H1 (cell line): ENCODE measurements at regions not wholly inside any gene's neighbourhood (a gene's known extent, or its start where the extent isn't known, plus 50 kb on each side); places are given as distances from the start of the nearest gene placed in this dataset.

ENCODE experiments used
- CTCF ChIA-PET: fragments of 300-600 bp; sonication (Branson Sonifier 250); formaldehyde crosslinking; loops from one replicate; lab custom pipeline; 2021; ENCODE audit not compliant: partially characterized antibody; lab: Charles Lee
- POLR2A ChIA-PET: fragments of 300-600 bp; sonication (Branson Sonifier 250); formaldehyde crosslinking; loops from one replicate; lab custom pipeline; 2021; ENCODE audit warnings: inconsistent platforms; ENCODE audit not compliant: partially characterized antibody; lab: Charles Lee
- DNase-seq, 2 experiments: peaks; one replicate each; pipeline versions ENCODE4 v3.0.0 to v3.0.0-alpha.2; 2010 to 2022; ENCODE audit warnings: low spot score in 2 of 2, low read depth in 1 of 2, mixed read lengths in 1 of 2
- FAIRE-seq: peaks from 2 replicates; lab custom pipeline; 2011; peaks lifted over from hg19 to GRCh38; lab: Jason Lieb, UNC
- H2AFZ ChIP-seq: 2 replicates; pipeline ENCODE4 v1.8.1; 2012; ENCODE audit warnings: low read length, inconsistent platforms
- H2AK5ac ChIP-seq: 2 replicates; pipeline ENCODE4 v1.6.1; 2013; ENCODE audit warnings: low read depth, low read length
- H2BK120ac ChIP-seq: replicated peaks from 2 replicates; pipeline ENCODE3; 2013; ENCODE audit warnings: low read depth, low read length, inconsistent platforms
- H2BK12ac ChIP-seq: 2 replicates; pipeline ENCODE4 v1.6.1; 2013; ENCODE audit warnings: low read depth, low read length
- H2BK15ac ChIP-seq: 2 replicates; pipeline ENCODE4 v1.6.1; 2013; ENCODE audit warnings: low read length
- H2BK20ac ChIP-seq: 2 replicates; pipeline ENCODE4 v1.6.1; 2013; ENCODE audit warnings: low read length
- H2BK5ac ChIP-seq: 2 replicates; pipeline ENCODE4 v1.6.1; 2013; ENCODE audit warnings: low read depth, low read length
- H3K14ac ChIP-seq: 2 replicates; pipeline ENCODE4 v1.6.1; 2013; ENCODE audit warnings: inconsistent platforms; ENCODE audit not compliant: insufficient read length
- H3K18ac ChIP-seq: 2 replicates; pipeline ENCODE4 v1.6.1; 2013; ENCODE audit warnings: low read length; ENCODE audit errors: extremely low read depth
- H3K23ac ChIP-seq: 2 replicates; pipeline ENCODE4 v1.6.1; 2013; ENCODE audit warnings: inconsistent platforms; ENCODE audit not compliant: insufficient read length
- H3K23me2 ChIP-seq: 2 replicates; pipeline ENCODE4 v1.6.1; 2013; ENCODE audit warnings: low read depth, low read length
- H3K27ac ChIP-seq: 2 replicates; pipeline ENCODE4 v1.6.1; 2011; ENCODE audit warnings: low read depth, low read length, inconsistent platforms
- H3K27me3 ChIP-seq, 4 experiments: replicated peaks in 1 of 4; 1 replicate in 1 of 4; 2 replicates in 3 of 4; pipeline versions ENCODE4 v1.6.1 to v1.8.1; 2011 to 2013; ENCODE audit warnings: low read length in 3 of 4, mild to moderate bottlenecking in 3 of 4, inconsistent platforms in 2 of 4, mixed read lengths in 2 of 4, moderate library complexity in 1 of 4; ENCODE audit not compliant: control insufficient read depth in 3 of 4, insufficient read depth in 3 of 4; ENCODE audit errors: extremely low read depth in 1 of 4
- H3K36me3 ChIP-seq, 4 experiments: 2 replicates each; pipeline versions ENCODE4 v1.6.1 to v1.8.1; 2011 to 2013; ENCODE audit warnings: mild to moderate bottlenecking in 4 of 4, low read length in 3 of 4, moderate library complexity in 2 of 4, control low read depth in 1 of 4, inconsistent platforms in 1 of 4; ENCODE audit not compliant: insufficient read depth in 4 of 4, control insufficient read depth in 2 of 4
- H3K4ac ChIP-seq: replicated peaks from 2 replicates; pipeline ENCODE3; 2013; ENCODE audit warnings: low read length, low read depth, mixed read lengths, inconsistent platforms; ENCODE audit not compliant: insufficient read length
- H3K4me1 ChIP-seq, 4 experiments: replicated peaks in 1 of 4; 1 replicate in 1 of 4; 2 replicates in 3 of 4; pipeline versions ENCODE4 v1.6.1 to v1.8.1; 2011 to 2013; ENCODE audit warnings: low read length in 3 of 4, inconsistent platforms in 2 of 4, mixed read lengths in 1 of 4; ENCODE audit not compliant: insufficient read depth in 4 of 4, control insufficient read depth in 3 of 4
- H3K4me2 ChIP-seq, 2 experiments: 2 replicates each; pipeline versions ENCODE4 v1.6.1 to v1.8.1; 2011 to 2013; ENCODE audit warnings: low read depth in 2 of 2, low read length in 2 of 2, control low read depth in 1 of 2, inconsistent platforms in 1 of 2, mild to moderate bottlenecking in 1 of 2; ENCODE audit not compliant: insufficient read depth in 1 of 2
- H3K4me3 ChIP-seq, 4 experiments: fragments of 200-600, 300-600 bp in 1 of 4; sonication (generic), shearing (Covaris generic), sonication (Bioruptor Twin) in 1 of 4; 2 replicates each; pipeline versions ENCODE4 v1.5.1 to v1.8.1; 2011 to 2016; ENCODE audit warnings: low read length in 4 of 4, low read depth in 3 of 4, control low read depth in 2 of 4, inconsistent platforms in 2 of 4, mild to moderate bottlenecking in 2 of 4, mixed read lengths in 1 of 4, moderate library complexity in 1 of 4; ENCODE audit not compliant: insufficient read depth in 2 of 4; ENCODE audit errors: extremely low read depth in 1 of 4
- H3K56ac ChIP-seq: replicated peaks from 2 replicates; pipeline ENCODE3; 2013; ENCODE audit warnings: low read depth, mild to moderate bottlenecking, mixed read lengths, low read length, inconsistent platforms; ENCODE audit not compliant: insufficient read length
- H3K79me1 ChIP-seq: 2 replicates; pipeline ENCODE4 v1.6.1; 2013; ENCODE audit warnings: low read depth, low read length, control low read depth
- H3K79me2 ChIP-seq, 2 experiments: 2 replicates each; pipeline versions ENCODE4 v1.6.1 to v1.8.1; 2012 to 2013; ENCODE audit warnings: low read length in 2 of 2, mild to moderate bottlenecking in 2 of 2, inconsistent platforms in 1 of 2; ENCODE audit not compliant: insufficient read depth in 2 of 2, control insufficient read depth in 1 of 2
- H3K9ac ChIP-seq, 4 experiments: replicated peaks in 1 of 4; 1 replicate in 1 of 4; 2 replicates in 3 of 4; pipeline versions ENCODE4 v1.6.1 to v1.8.1; 2011 to 2013; ENCODE audit warnings: low read depth in 3 of 4, low read length in 3 of 4, control low read depth in 2 of 4, mild to moderate bottlenecking in 2 of 4, moderate library complexity in 2 of 4, inconsistent platforms in 1 of 4; ENCODE audit errors: extremely low read depth in 1 of 4
- H3K9me3 ChIP-seq, 2 experiments: 2 replicates each; pipeline versions ENCODE4 v1.6.1 to v1.8.1; 2012 to 2013; ENCODE audit warnings: mild to moderate bottlenecking in 2 of 2, moderate library complexity in 2 of 2, control low read depth in 1 of 2, inconsistent platforms in 1 of 2, low read depth in 1 of 2, low read length in 1 of 2, mixed read lengths in 1 of 2; ENCODE audit not compliant: insufficient read depth in 2 of 2
- H4K20me1 ChIP-seq, 2 experiments: replicated peaks in 1 of 2; 2 replicates each; pipeline versions ENCODE3 to v1.8.1; 2011 to 2013; ENCODE audit warnings: inconsistent platforms in 2 of 2, low read length in 2 of 2, mild to moderate bottlenecking in 1 of 2; ENCODE audit not compliant: insufficient read depth in 2 of 2, control insufficient read depth in 1 of 2
- H4K5ac ChIP-seq: 2 replicates; pipeline ENCODE4 v1.6.1; 2013; ENCODE audit warnings: low read length, low read depth, mixed read lengths, inconsistent platforms; ENCODE audit not compliant: insufficient read length
- H4K8ac ChIP-seq: 2 replicates; pipeline ENCODE4 v1.8.0; 2013; ENCODE audit warnings: mild to moderate bottlenecking, moderate library complexity, low read length, inconsistent platforms; ENCODE audit not compliant: insufficient read depth; ENCODE audit errors: extremely low read depth
- H4K91ac ChIP-seq: replicated peaks from 2 replicates; pipeline ENCODE3; 2013; ENCODE audit warnings: low read length, mixed read lengths, inconsistent platforms; ENCODE audit not compliant: insufficient read length
- ASH2L ChIP-seq: fragments of 200-600, 300-600 bp; sonication (generic); IDR thresholded peaks from one replicate; pipeline ENCODE4 v1.7.1; 2017; ENCODE audit warnings: low read length
- BACH1 ChIP-seq: IDR thresholded peaks from 2 replicates; pipeline ENCODE4 v1.6.1; 2012; ENCODE audit warnings: low read length, improper control_type of control experiment
- CEBPB ChIP-seq: IDR thresholded peaks from 2 replicates; pipeline ENCODE4 v1.6.1; 2012; ENCODE audit warnings: low read depth, low read length
- GTF2F1 ChIP-seq: IDR thresholded peaks from 2 replicates; pipeline ENCODE4 v1.6.1; 2012; ENCODE audit warnings: low read depth, low read length, improper control_type of control experiment, borderline replicate concordance
- HDAC6 ChIP-seq: IDR thresholded peaks from one replicate; pipeline ENCODE4 v1.7.1; 2012; ENCODE audit warnings: low read depth, mild to moderate bottlenecking, inconsistent platforms, low read length, moderate library complexity
- SIX5 ChIP-seq: IDR thresholded peaks from 2 replicates; pipeline ENCODE4 v1.6.1; 2011; ENCODE audit warnings: mild to moderate bottlenecking, low read depth, low read length
- SUZ12 ChIP-seq: fragments of 200-600 bp; sonication (generic); IDR thresholded peaks from 2 replicates; pipeline ENCODE4 v1.6.1; 2012; ENCODE audit warnings: mild to moderate bottlenecking, inconsistent platforms, low read length, moderate library complexity, mixed read lengths
- WGBS, 2 experiments: shearing (Covaris generic) in 1 of 2; methylation state at CpG; one replicate each; pipeline versions ENCODE4 v1.1.6 to v1.1.7; 2013 to 2015; ENCODE audit warnings: low lambda C conversion rate in 2 of 2, mixed read lengths in 2 of 2, inconsistent platforms in 1 of 2, low coverage in 1 of 2, missing lambda C conversion rate in 1 of 2; ENCODE audit not compliant: insufficient replicate concordance in 2 of 2, insufficient coverage in 1 of 2, insufficient read length in 1 of 2; ENCODE audit errors: extremely low coverage in 1 of 2, missing lambda C conversion rate in 1 of 2; 5-methylcytosine and 5-hydroxymethylcytosine counted together
- TF ChIP-seq, protein P1 (sequence below): IDR thresholded peaks from 2 replicates; pipeline ENCODE4 v1.6.1; 2012; ENCODE audit warnings: inconsistent platforms

DNA sequence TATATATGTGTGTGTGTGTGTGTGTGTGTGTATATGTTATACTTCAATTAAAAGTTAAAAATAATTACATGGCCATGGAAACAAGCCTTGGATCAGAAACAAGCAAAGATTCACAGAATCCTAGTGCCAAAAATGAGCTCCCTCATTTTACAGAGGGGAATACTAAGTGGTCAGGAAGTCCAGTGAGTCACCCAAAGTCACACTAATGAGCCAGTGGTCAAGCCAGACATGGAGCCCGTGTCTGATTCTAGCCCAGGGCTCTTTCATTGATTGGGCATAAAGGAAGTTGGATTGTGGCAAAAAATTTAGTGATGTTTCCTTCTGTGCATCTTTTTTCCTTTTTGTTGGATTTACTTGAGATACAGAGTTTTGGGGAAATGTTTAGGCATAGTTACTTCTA is 152.5 kb upstream of the NPHP3 start:
- Histone ChIP-seq H3K4me3 (no peak overlapping the region), H2BK5ac (no peak overlapping the region), H3K79me2 (no peaks in the 10 kb centered on the region), H3K9me3 (no peaks in the 10 kb centered on the region), H3K23ac (no peak overlapping the region), H2BK20ac (no peak overlapping the region), H3K56ac (no peak overlapping the region), H2AFZ (no peak overlapping the region), H4K20me1 (no peaks in the 10 kb centered on the region), H3K79me1 (no peaks in the 10 kb centered on the region), H2BK120ac (no peak overlapping the region), H3K4me1 (0 out of 7 replicates have a peak, but pooled peaks cover 0 to 2% (median 0%) of the 10 kb centered on the region in 4 experiments), H3K27ac (no peak overlapping the region), H3K4ac (no peak overlapping the region), H2BK15ac (no peak overlapping the region), H2BK12ac (no peak overlapping the region), H3K18ac (no peak overlapping the region), H4K5ac (no peak overlapping the region), H3K14ac (no peak overlapping the region), H4K91ac (no peak overlapping the region), H3K36me3 (no peaks in the 10 kb centered on the region), H3K27me3 (no peaks in the 10 kb centered on the region), H3K4me2 (no peak overlapping the region), H2AK5ac (no peak overlapping the region), H3K23me2 (no peaks in the 10 kb centered on the region), H3K9ac (no peak overlapping the region), H4K8ac (no peak overlapping the region)
- CTCF ChIA-PET: interaction anchor here (0.6 kb wide), 1 partner anchor 79 kb away, joined by 5 read pairs; no protein-coding TSS in a partner anchor
- FAIRE-seq (no peak), DNase-seq (no peak)
- WGBS, 2 experiments: 86% methylated on average over 1 of the region's 1 CpG; no CpG with 5 or more reads in 1 of the 2 experiments
- POLR2A ChIA-PET: no interaction called here
- TF ChIP-seq HDAC6 (no peak), SUZ12 (no peak), BACH1 (no peak), ASH2L (no peak), SIX5 (no peak), CEBPB (no peak), GTF2F1 (no peak)
- TF ChIP-seq, protein P1, sequence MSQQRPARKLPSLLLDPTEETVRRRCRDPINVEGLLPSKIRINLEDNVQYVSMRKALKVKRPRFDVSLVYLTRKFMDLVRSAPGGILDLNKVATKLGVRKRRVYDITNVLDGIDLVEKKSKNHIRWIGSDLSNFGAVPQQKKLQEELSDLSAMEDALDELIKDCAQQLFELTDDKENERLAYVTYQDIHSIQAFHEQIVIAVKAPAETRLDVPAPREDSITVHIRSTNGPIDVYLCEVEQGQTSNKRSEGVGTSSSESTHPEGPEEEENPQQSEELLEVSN: no peak
